Frontal cortex (tissue), 1 donor: ENCODE measurements at regions not wholly inside any gene's neighbourhood (a gene's known extent, or its start where the extent isn't known, plus 50 kb on each side); places are given as distances from the start of the nearest gene placed in this dataset. TPM values are rescaled to one million over a fixed set of nuclear protein-coding genes. Genes with fewer than 3 reads are reported as not detected.

ENCODE experiments used
- small RNA-seq: library from RNA; depleted of rRNA; stranded (forward); fragments of <200 nt; gene quantifications from one replicate; pipeline ENCODE3, GENCODE V24; 2014

Small RNA genes in the stretch of these regions (small RNA-seq; reads per million reads assigned to genes)
- gene ATP5MDP1 = not detected
- gene DDX3P2 = not detected
- gene MIR374B = 126 reads per million, percentile 98 among the genes with 10 or more reads in this experiment
- gene MIR421 = 189 reads per million, percentile 98 among the genes with 10 or more reads in this experiment
- not detected for gene RF02124
- not detected for gene RF02125
